HFF-Myc (cell line): ENCODE measurements at regions not wholly inside any gene's neighbourhood (a gene's known extent, or its start where the extent isn't known, plus 50 kb on each side); places are given as distances from the start of the nearest gene placed in this dataset.

ENCODE experiments used
- DNase-seq: peaks from one replicate; pipeline ENCODE4 v3.0.0-alpha.2; 2011; ENCODE audit warnings: low read depth; ENCODE audit errors: extremely low read depth
- H3K4me3 ChIP-seq: replicated peaks from 2 replicates; pipeline ENCODE4 v1.5.1; 2011; ENCODE audit warnings: low read depth, mild to moderate bottlenecking, control low read depth, low read length
- CTCF ChIP-seq: IDR thresholded peaks from 2 replicates; pipeline ENCODE4 v1.5.1; 2012; ENCODE audit warnings: mild to moderate bottlenecking, low read depth, low read length, control low read depth; ENCODE audit errors: missing control alignments

- no peak for TF ChIP-seq CTCF
- no peak overlapping the region for H3K4me3 ChIP-seq
- no peak for DNase-seq
Measured at GRCh38 chr7:27405780-27406179, 163.2 kb downstream of the EVX1 start.

- DNase-seq: no peak
- no peak for TF ChIP-seq CTCF
- no peak overlapping the region for H3K4me3 ChIP-seq
Measured at GRCh38 chr7:27409311-27409710, 166.7 kb downstream of the EVX1 start.

GRCh38 chr7:27409776-27410175 lies 167.2 kb downstream of the EVX1 start:
- TF ChIP-seq CTCF: no peak
- peak; percentile 76 for DNase-seq
- H3K4me3 ChIP-seq: no peak overlapping the region

GRCh38 chr7:27410812-27411544 lies 168.4 kb downstream of the EVX1 start:
- no peak for DNase-seq
- H3K4me3 ChIP-seq: no peak overlapping the region
- no peak for TF ChIP-seq CTCF

GRCh38 chr7:27412164-27412563 lies 169.6 kb downstream of the EVX1 start:
- H3K4me3 ChIP-seq: no peak overlapping the region
- DNase-seq: no peak
- no peak for TF ChIP-seq CTCF

GRCh38 chr7:27418541-27418940 lies 175.9 kb downstream of the EVX1 start:
- no peak for DNase-seq
- TF ChIP-seq CTCF: no peak
- no peak overlapping the region for H3K4me3 ChIP-seq
